Nephron (organoid): ENCODE measurements at regions not wholly inside any gene's neighbourhood (a gene's known extent, or its start where the extent isn't known, plus 50 kb on each side); places are given as distances from the start of the nearest gene placed in this dataset.

Experiments
- H3K27ac Mint-ChIP-seq, 3 experiments: 2 replicates each; pipeline ENCODE4 v1.8.0; 2020; ENCODE audit warnings: mixed read lengths in 3 of 3, mild to moderate bottlenecking in 2 of 3, moderate library complexity in 1 of 3
- H3K27me3 Mint-ChIP-seq: 2 replicates; pipeline ENCODE4 v1.8.0; 2021; ENCODE audit warnings: low read depth, mild to moderate bottlenecking, moderate library complexity, mixed read lengths
- H3K36me3 Mint-ChIP-seq: 2 replicates; pipeline ENCODE4 v1.8.0; 2020; ENCODE audit warnings: low read depth, mixed read lengths
- H3K4me1 Mint-ChIP-seq: 2 replicates; pipeline ENCODE4 v1.8.0; 2020; ENCODE audit warnings: mixed read lengths
- H3K4me3 Mint-ChIP-seq, 3 experiments: 2 replicates each; pipeline ENCODE4 v1.8.0; 2020; ENCODE audit warnings: mild to moderate bottlenecking in 3 of 3, mixed read lengths in 3 of 3, moderate library complexity in 2 of 3
- H3K9me3 Mint-ChIP-seq: 2 replicates; pipeline ENCODE4 v1.8.0; 2020; ENCODE audit warnings: mixed read lengths
- TF ChIP-seq, protein P1 (sequence below), 3 experiments: fragments of 200-600 bp; sonication (generic); IDR thresholded peaks; one replicate each; pipeline ENCODE4 v1.5.0; 2021; ENCODE audit warnings: antibody characterized with exemption in 3 of 3; ENCODE audit not compliant: unreplicated experiment in 3 of 3

DNA sequence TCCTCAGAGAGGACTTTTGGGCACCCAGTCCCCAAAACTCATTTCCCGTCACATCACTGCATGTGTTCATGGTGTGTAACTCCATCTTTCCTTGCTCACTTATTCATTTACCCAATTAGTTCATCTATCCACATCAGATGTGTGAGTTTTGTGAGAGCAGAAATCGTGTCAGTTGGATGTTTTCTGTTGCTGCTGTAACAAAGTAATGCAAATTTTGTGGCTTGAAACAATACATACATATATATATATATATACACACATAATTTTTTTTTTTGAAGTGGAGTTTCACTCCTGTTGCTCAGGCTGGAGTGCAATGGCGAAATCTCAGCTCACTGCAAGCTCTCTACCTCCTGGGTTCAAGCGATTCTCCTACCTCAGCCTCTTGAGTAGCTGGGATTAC, 70.5 kb upstream of the BOD1 start:
- H3K4me3 Mint-ChIP-seq, result no peak overlapping the region
- peaks cover 4% of the 10 kb centered on the region for H3K9me3 Mint-ChIP-seq
- H3K4me1 Mint-ChIP-seq, result peaks cover 19% of the 10 kb centered on the region
- H3K36me3 Mint-ChIP-seq, result no peaks in the 10 kb centered on the region
- H3K27me3 Mint-ChIP-seq, result peaks cover 15% of the 10 kb centered on the region
- H3K27ac Mint-ChIP-seq, result peak overlapping the region in 1 of 3 experiments; percentile 33
- TF ChIP-seq, protein P1, sequence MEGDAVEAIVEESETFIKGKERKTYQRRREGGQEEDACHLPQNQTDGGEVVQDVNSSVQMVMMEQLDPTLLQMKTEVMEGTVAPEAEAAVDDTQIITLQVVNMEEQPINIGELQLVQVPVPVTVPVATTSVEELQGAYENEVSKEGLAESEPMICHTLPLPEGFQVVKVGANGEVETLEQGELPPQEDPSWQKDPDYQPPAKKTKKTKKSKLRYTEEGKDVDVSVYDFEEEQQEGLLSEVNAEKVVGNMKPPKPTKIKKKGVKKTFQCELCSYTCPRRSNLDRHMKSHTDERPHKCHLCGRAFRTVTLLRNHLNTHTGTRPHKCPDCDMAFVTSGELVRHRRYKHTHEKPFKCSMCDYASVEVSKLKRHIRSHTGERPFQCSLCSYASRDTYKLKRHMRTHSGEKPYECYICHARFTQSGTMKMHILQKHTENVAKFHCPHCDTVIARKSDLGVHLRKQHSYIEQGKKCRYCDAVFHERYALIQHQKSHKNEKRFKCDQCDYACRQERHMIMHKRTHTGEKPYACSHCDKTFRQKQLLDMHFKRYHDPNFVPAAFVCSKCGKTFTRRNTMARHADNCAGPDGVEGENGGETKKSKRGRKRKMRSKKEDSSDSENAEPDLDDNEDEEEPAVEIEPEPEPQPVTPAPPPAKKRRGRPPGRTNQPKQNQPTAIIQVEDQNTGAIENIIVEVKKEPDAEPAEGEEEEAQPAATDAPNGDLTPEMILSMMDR (IDR thresholded peaks at IDR 0.05; ENCODE audit: unreplicated experiment in 3 of 3), result no peak

DNA sequence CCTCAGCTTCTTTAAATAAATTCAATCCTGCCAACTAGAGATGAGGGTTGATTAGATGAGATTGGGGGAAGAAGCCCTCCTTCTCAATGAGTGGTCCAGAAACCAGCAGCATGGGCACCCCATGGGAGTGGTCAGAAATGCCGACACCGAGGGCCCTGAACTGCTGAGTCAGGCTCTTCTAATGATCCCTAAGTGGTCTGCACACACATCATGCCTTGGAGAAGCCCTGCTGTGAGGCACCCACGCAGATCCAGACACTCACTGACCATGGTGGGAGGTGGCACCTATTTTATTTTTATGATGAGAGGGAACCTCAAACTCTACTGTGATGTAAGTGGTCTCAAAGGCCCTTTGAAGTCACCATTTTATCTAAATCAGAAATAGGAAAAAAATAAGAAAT, 72.3 kb upstream of the BOD1 start:
- peaks cover 19% of the 10 kb centered on the region for H3K27me3 Mint-ChIP-seq

GRCh38 chr5:173689171-173689736, 72.8 kb upstream of the BOD1 start:
- Mint-ChIP-seq H3K9me3 (peaks cover 7% of the 10 kb centered on the region), H3K36me3 (no peaks in the 10 kb centered on the region), H3K27me3 (peaks cover 19% of the 10 kb centered on the region), H3K4me3 (peak overlapping the region in 2 of 3 experiments; percentile 8 to 14), H3K4me1 (peaks cover 19% of the 10 kb centered on the region), H3K27ac (peak overlapping the region; percentile 68 to 92 (median 92))
- TF ChIP-seq, protein P1 (IDR thresholded peaks at IDR 0.05; ENCODE audit: unreplicated experiment in 3 of 3), result no peak

More for the DNA sequence above, 72.3 kb upstream of the BOD1 start:
- no peaks in the 10 kb centered on the region for H3K36me3 Mint-ChIP-seq
- H3K9me3 Mint-ChIP-seq, result peaks cover 7% of the 10 kb centered on the region
- TF ChIP-seq, protein P1 (IDR thresholded peaks at IDR 0.05; ENCODE audit: unreplicated experiment in 3 of 3), result no peak
- peaks cover 19% of the 10 kb centered on the region for H3K4me1 Mint-ChIP-seq
- peak overlapping the region; percentile 68 to 92 (median 92) for H3K27ac Mint-ChIP-seq
- peak overlapping the region in 1 of 3 experiments; percentile 8 for H3K4me3 Mint-ChIP-seq

- Mint-ChIP-seq H3K27ac (peak overlapping the region; percentile 68 to 92 (median 92)), H3K4me3 (peak overlapping the region in 2 of 3 experiments; percentile 14 to 25), H3K36me3 (no peaks in the 10 kb centered on the region), H3K4me1 (peaks cover 19% of the 10 kb centered on the region), H3K27me3 (peaks cover 19% of the 10 kb centered on the region), H3K9me3 (peaks cover 4% of the 10 kb centered on the region)
- TF ChIP-seq, protein P1 (IDR thresholded peaks at IDR 0.05; ENCODE audit: unreplicated experiment in 3 of 3), result peak in 1 of 3 experiments; percentile 17
Measured at GRCh38 chr5:173689737-173690360, 73.4 kb upstream of the BOD1 start.

DNA sequence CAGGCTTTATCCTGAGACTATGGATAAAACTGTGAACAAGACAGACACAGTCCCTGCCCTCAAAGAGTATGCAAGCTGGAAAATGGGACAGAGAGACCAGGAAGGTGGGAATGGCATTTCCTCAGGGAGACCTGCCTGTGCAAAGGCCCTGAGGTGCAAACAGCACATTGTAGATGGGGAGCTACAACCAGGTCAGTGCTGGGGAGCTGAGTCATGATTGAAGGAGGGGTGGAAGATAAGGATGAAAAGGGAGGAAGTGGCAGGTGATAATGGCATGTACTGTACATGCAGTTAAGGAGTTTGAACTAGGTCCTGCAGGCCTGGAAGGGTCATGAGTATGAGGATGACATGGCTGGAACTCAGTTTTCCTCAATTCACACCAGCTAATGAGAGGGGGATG, 75.5 kb upstream of the BOD1 start:
- H3K9me3 Mint-ChIP-seq, result peaks cover 4% of the 10 kb centered on the region
- peak overlapping the region in 1 of 3 experiments; percentile 2 for H3K27ac Mint-ChIP-seq
- TF ChIP-seq, protein P1 (IDR thresholded peaks at IDR 0.05; ENCODE audit: unreplicated experiment in 3 of 3), result no peak
- no peaks in the 10 kb centered on the region for H3K36me3 Mint-ChIP-seq
- no peak overlapping the region for H3K4me3 Mint-ChIP-seq
- peaks cover 12% of the 10 kb centered on the region for H3K27me3 Mint-ChIP-seq
- H3K4me1 Mint-ChIP-seq, result peaks cover 19% of the 10 kb centered on the region

- Mint-ChIP-seq H3K27me3 (peaks cover 16% of the 10 kb centered on the region), H3K4me3 (no peak overlapping the region), H3K36me3 (no peaks in the 10 kb centered on the region), H3K9me3 (peaks cover 4% of the 10 kb centered on the region), H3K27ac (no peak overlapping the region), H3K4me1 (peaks cover 17% of the 10 kb centered on the region)
- TF ChIP-seq, protein P1 (IDR thresholded peaks at IDR 0.05; ENCODE audit: unreplicated experiment in 3 of 3), result no peak
Measured at GRCh38 chr5:173693670-173694069, 77.2 kb upstream of the BOD1 start.
